GM23338 (cell line): ENCODE measurements at regions not wholly inside any gene's neighbourhood (a gene's known extent, or its start where the extent isn't known, plus 50 kb on each side); places are given as distances from the start of the nearest gene placed in this dataset.

ENCODE experiments used
- ATAC-seq: fragments of 200-7000 bp; cut with Tn5 transposase; 3 replicates; pipeline ENCODE4 v1.9.1; 2020
- DNase-seq: peaks from one replicate; pipeline ENCODE4 v3.0.0-alpha.2; 2015; ENCODE audit warnings: low spot score
- H2AFZ ChIP-seq: fragments of 200-600 bp; sonication (generic); 2 replicates; pipeline ENCODE4 v1.8.0; 2016; ENCODE audit warnings: antibody characterized with exemption, mild to moderate bottlenecking, moderate library complexity
- H3F3A ChIP-seq: fragments of 200-600 bp; sonication (generic); replicated peaks from 2 replicates; pipeline ENCODE4 v1.8.0; 2017; ENCODE audit warnings: antibody characterized with exemption, mixed run types, low read depth
- H3K27ac ChIP-seq: fragments of 200-600 bp; sonication (generic); 2 replicates; pipeline ENCODE4 v1.6.1; 2016; ENCODE audit warnings: low read depth
- H3K27me3 ChIP-seq: fragments of 200-600 bp; sonication (generic); 2 replicates; pipeline ENCODE4 v1.8.0; 2016; ENCODE audit warnings: mild to moderate bottlenecking, mixed run types, moderate library complexity; ENCODE audit not compliant: insufficient read depth
- H3K36me3 ChIP-seq: fragments of 200-600 bp; sonication (generic); 2 replicates; pipeline ENCODE4 v1.8.0; 2016; ENCODE audit warnings: mild to moderate bottlenecking; ENCODE audit not compliant: insufficient read depth
- H3K4me1 ChIP-seq: fragments of 200-600 bp; sonication (generic); 2 replicates; pipeline ENCODE4 v1.8.0; 2016; ENCODE audit warnings: mild to moderate bottlenecking, moderate library complexity; ENCODE audit not compliant: insufficient read depth
- H3K4me2 ChIP-seq: fragments of 200-600 bp; sonication (generic); 2 replicates; pipeline ENCODE4 v1.7.1; 2017; ENCODE audit warnings: mixed run types
- H3K4me3 ChIP-seq: fragments of 200-600 bp; sonication (generic); 2 replicates; pipeline ENCODE4 v1.6.1; 2016; ENCODE audit warnings: mixed run types
- H3K79me2 ChIP-seq: fragments of 200-600 bp; sonication (generic); replicated peaks from 2 replicates; pipeline ENCODE4 v1.8.0; 2017; ENCODE audit warnings: mild to moderate bottlenecking; ENCODE audit not compliant: insufficient read depth
- H3K9me2 ChIP-seq: fragments of 200-600 bp; sonication (generic); 2 replicates; pipeline ENCODE4 v1.8.0; 2017; ENCODE audit not compliant: insufficient read depth
- H4K20me1 ChIP-seq: fragments of 200-600 bp; sonication (generic); replicated peaks from 2 replicates; pipeline ENCODE4 v1.8.0; 2017; ENCODE audit warnings: mild to moderate bottlenecking; ENCODE audit not compliant: insufficient read depth
- H3K27ac Mint-ChIP-seq: 2 replicates; pipeline ENCODE4 v1.8.0; 2020; ENCODE audit warnings: inconsistent platforms, mild to moderate bottlenecking, moderate library complexity, mixed read lengths
- H3K27me3 Mint-ChIP-seq: 3 replicates; pipeline ENCODE4 v1.8.0; 2022; ENCODE audit warnings: low read depth, mild to moderate bottlenecking, moderate library complexity, mixed read lengths, inconsistent platforms; ENCODE audit not compliant: insufficient read depth, poor library complexity
- H3K36me3 Mint-ChIP-seq: 3 replicates; pipeline ENCODE4 v1.8.0; 2021; ENCODE audit warnings: low read depth, mild to moderate bottlenecking, inconsistent platforms, moderate library complexity, mixed read lengths
- H3K4me1 Mint-ChIP-seq: 3 replicates; pipeline ENCODE4 v1.8.0; 2020; ENCODE audit warnings: mild to moderate bottlenecking, inconsistent platforms, mixed read lengths
- H3K4me3 Mint-ChIP-seq: 3 replicates; pipeline ENCODE4 v1.8.0; 2021; ENCODE audit warnings: moderate library complexity, mild to moderate bottlenecking, inconsistent platforms, mixed read lengths
- H3K9me3 Mint-ChIP-seq: 3 replicates; pipeline ENCODE4 v1.8.0; 2020; ENCODE audit warnings: moderate library complexity, mild to moderate bottlenecking, inconsistent platforms, mixed read lengths
- CTCF ChIP-seq, 2 experiments: fragments of 200-600 bp in 1 of 2; sonication (generic) in 1 of 2; conservative IDR thresholded peaks; 2 replicates each; pipeline versions ENCODE4 v1.5.1 to v1.6.1; 2016 to 2017; ENCODE audit warnings: antibody characterized with exemption in 2 of 2, low read depth in 2 of 2, mild to moderate bottlenecking in 2 of 2, moderate library complexity in 1 of 2
- ETS1 ChIP-seq: IDR thresholded peaks from 2 replicates; pipeline ENCODE4 v1.6.1; 2016; ENCODE audit warnings: antibody characterized with exemption
- EZH2 ChIP-seq: fragments of 200-600 bp; sonication (generic); IDR thresholded peaks from one replicate; pipeline ENCODE4 v1.8.0; 2017; ENCODE audit warnings: antibody characterized with exemption, mild to moderate bottlenecking, low read depth; ENCODE audit not compliant: unreplicated experiment
- EZH2phosphoT487 ChIP-seq: fragments of 200-600 bp; sonication (generic); IDR thresholded peaks from one replicate; pipeline ENCODE4 v1.8.1; 2018; ENCODE audit warnings: antibody characterized with exemption; ENCODE audit not compliant: unreplicated experiment
- JUNB ChIP-seq: IDR thresholded peaks from one replicate; pipeline ENCODE4 v1.6.1; 2016; ENCODE audit warnings: antibody characterized with exemption; ENCODE audit not compliant: unreplicated experiment
- NANOG ChIP-seq: IDR thresholded peaks from 2 replicates; pipeline ENCODE4 v1.6.1; 2016; ENCODE audit warnings: antibody characterized with exemption, borderline replicate concordance
- POLR2AphosphoS5 ChIP-seq: IDR thresholded peaks from 2 replicates; pipeline ENCODE4 v1.6.1; 2016; ENCODE audit warnings: antibody characterized with exemption, low read depth
- STAT1 ChIP-seq: IDR thresholded peaks from one replicate; pipeline ENCODE4 v1.6.1; 2016; ENCODE audit warnings: antibody characterized with exemption; ENCODE audit not compliant: unreplicated experiment
- ZNF114 ChIP-seq: fragments of 250-450 bp; sonication (Bioruptor Pico); IDR thresholded peaks from 2 replicates; pipeline ENCODE4 v1.5.0; 2020; ENCODE audit warnings: mild to moderate bottlenecking, moderate library complexity
- ZNF331 ChIP-seq: fragments of 250-450 bp; sonication (Bioruptor Pico); IDR thresholded peaks from 2 replicates; pipeline ENCODE4 v1.5.0; 2020; ENCODE audit warnings: low read depth, mild to moderate bottlenecking, moderate library complexity
- ZNF462 ChIP-seq: fragments of 250-450 bp; sonication (Bioruptor Pico); IDR thresholded peaks from 2 replicates; pipeline ENCODE4 v1.5.0; 2020; ENCODE audit warnings: mild to moderate bottlenecking, moderate library complexity

- Histone ChIP-seq H3K79me2 (no peaks in the 10 kb centered on the region), H2AFZ (no peak overlapping the region), H3K4me2 (no peak overlapping the region), H4K20me1 (no peaks in the 10 kb centered on the region), H3K4me3 (no peak overlapping the region), H3F3A (no peaks in the 10 kb centered on the region), H3K9me2 (no peaks in the 10 kb centered on the region), H3K27me3 (no peaks in the 10 kb centered on the region), H3K27ac (no peak overlapping the region), H3K4me1 (no peaks in the 10 kb centered on the region), H3K36me3 (0 out of 2 replicates have a peak, but pooled peaks cover 7% of the 10 kb centered on the region)
- Mint-ChIP-seq H3K4me1 (no peaks in the 10 kb centered on the region; the same call in 2 of the 3 replicates), H3K27me3 (no peaks in the 10 kb centered on the region), H3K4me3 (no peak overlapping the region), H3K36me3 (peaks cover 4% of the 10 kb centered on the region; the same call in 1 of the 3 replicates), H3K27ac (no peak overlapping the region), H3K9me3 (peaks cover 8% of the 10 kb centered on the region; the same call in 1 of the 3 replicates)
- DNase-seq (peak; percentile 80), ATAC-seq (peak; percentile 94)
- TF ChIP-seq CTCF (conservative IDR thresholded peaks at IDR 0.05; ENCODE audit: low read depth in 2 of 2) (peak; percentile 47 to 61), EZH2 (no peak), POLR2AphosphoS5 (no peak), ETS1 (no peak)
Observed at GRCh38 chr13:36509369-36509768, 77.1 kb downstream of the CCNA1 start.

- DNase-seq (no peak), ATAC-seq (no peak)
- Mint-ChIP-seq H3K4me1 (peaks cover 4% of the 10 kb centered on the region), H3K27ac (no peak overlapping the region), H3K27me3 (no peaks in the 10 kb centered on the region), H3K9me3 (no peaks in the 10 kb centered on the region), H3K36me3 (no peaks in the 10 kb centered on the region; the same call in 2 of the 3 replicates), H3K4me3 (no peak overlapping the region)
- no peaks in the 10 kb centered on the region for H4K20me1 ChIP-seq
- H2AFZ ChIP-seq = peak overlapping the region; percentile 85; the same call in 1 of the 2 replicates
- no peaks in the 10 kb centered on the region for H3F3A ChIP-seq
- no peak overlapping the region for H3K4me2 ChIP-seq
- H3K79me2 ChIP-seq = no peaks in the 10 kb centered on the region
- peaks cover 3% of the 10 kb centered on the region; the same call in 1 of the 2 replicates for H3K4me1 ChIP-seq
- no peaks in the 10 kb centered on the region for H3K27me3 ChIP-seq
- H3K4me3 ChIP-seq = no peak overlapping the region
- H3K27ac ChIP-seq = no peak overlapping the region
- H3K36me3 ChIP-seq = no peaks in the 10 kb centered on the region
- H3K9me2 ChIP-seq = no peaks in the 10 kb centered on the region
- no peak for TF ChIP-seq EZH2
- no peak for TF ChIP-seq EZH2phosphoT487
- TF ChIP-seq STAT1 = no peak
- no peak for TF ChIP-seq CTCF (conservative IDR thresholded peaks at IDR 0.05; ENCODE audit: low read depth in 2 of 2)
- TF ChIP-seq ZNF114 (CRISPR knock-in tag) = no peak
- TF ChIP-seq ZNF462 = no peak
- TF ChIP-seq JUNB = no peak
- no peak for TF ChIP-seq ZNF331 (CRISPR knock-in tag)
- no peak for TF ChIP-seq NANOG
Observed at GRCh38 chr13:36512771-36513170, 80.5 kb downstream of the CCNA1 start.
